Kidney tubule cell (primary cell): ENCODE measurements at regions not wholly inside any gene's neighbourhood (a gene's known extent, or its start where the extent isn't known, plus 50 kb on each side); places are given as distances from the start of the nearest gene placed in this dataset.

Experiments used
- DNase-seq: peaks from one replicate; pipeline ENCODE4 v3.0.0-alpha.2; 2018; ENCODE audit warnings: low spot score

GRCh38 chr20:39145921-39146320, 183.8 kb downstream of the DHX35 start:
- DNase-seq: no peak

DNA sequence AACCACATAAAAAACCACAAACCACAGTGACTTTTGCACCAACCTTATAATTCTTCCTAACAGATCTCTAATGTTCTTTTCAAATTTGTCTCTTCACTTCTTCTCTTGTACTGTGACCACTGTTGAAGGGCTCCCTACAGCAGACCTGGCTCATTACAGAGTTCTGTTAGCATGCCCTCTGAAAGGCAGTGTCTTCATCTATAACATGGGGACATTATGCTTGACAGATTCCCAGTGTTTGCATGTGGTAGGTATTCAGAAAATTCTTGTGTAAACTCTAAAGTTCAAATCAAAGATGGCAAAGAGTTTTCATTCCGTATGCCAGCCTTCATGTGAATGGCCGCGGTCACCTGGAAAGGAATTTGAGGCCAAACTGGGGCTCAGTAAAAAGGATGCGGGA, 182.6 kb downstream of the DHX35 start:
- no peak for DNase-seq

- no peak for DNase-seq
Observed at GRCh38 chr20:39142407-39143096, 180.4 kb downstream of the DHX35 start.

DNA sequence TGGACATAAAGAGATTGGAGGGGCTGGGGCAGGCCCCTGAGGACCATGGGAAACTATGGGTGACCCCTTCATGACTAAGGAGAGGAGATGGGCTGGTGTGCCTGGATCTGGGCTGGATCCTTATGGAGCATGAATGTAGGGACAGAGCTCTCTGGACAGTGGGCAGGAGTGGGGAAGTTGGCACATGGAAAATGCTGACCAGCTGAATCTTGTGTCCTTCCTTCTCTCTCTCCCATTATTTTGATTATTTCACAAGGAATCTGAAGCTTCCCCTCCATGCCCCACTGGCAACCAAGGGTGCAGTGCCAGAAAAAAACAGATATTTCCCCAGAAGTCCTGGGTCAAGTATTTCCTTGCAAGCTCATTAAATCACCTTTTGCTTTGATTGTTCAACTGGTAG, 175.2 kb downstream of the DHX35 start:
- no peak for DNase-seq

DNA sequence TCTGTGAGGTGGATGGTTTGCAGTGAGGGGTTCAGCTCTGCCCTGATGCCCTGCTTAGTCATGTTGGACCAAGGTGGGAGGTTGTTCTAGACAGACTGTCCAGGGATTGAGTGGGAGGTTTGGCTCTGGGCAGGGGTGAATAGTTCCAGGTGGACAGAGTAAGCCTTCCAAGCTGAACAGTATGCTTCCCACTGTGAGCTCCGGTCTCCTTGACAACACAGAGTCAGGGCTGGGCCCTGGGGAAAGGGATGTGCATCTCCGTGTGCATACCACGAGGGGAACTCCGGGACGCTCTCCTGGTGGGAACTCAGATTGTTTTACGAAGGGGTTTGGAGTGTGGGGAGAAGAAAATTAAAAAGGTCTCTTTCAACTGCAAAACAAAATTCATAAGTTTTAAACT, 174.7 kb downstream of the DHX35 start:
- no peak for DNase-seq

- DNase-seq: no peak
Observed at GRCh38 chr20:39135885-39136544, 173.9 kb downstream of the DHX35 start.

- DNase-seq: no peak
Observed at GRCh38 chr20:39133201-39133600, 171.1 kb downstream of the DHX35 start.

DNA sequence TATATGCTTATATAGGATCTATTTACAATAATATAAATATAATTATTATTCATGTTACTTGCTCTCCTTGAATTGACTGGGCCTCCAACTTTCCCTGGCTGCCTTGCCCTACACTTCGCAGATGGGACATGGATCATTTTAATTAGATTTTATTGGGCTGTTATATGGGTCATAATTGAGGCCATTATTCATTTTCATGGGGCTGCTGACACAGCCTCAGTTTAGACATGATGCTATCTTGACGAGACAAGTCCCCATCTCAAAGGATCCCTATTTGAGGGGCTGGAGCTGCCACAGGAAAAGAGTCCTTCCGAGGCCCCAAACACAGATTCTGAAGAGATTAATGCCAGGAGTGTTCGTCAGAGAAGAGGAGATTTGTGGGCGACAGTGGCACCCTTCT, 170.4 kb downstream of the DHX35 start:
- DNase-seq: no peak

GRCh38 chr20:39132093-39132492, 169.9 kb downstream of the DHX35 start:
- no peak for DNase-seq

- no peak for DNase-seq
Observed at GRCh38 chr20:39130627-39131026, 168.5 kb downstream of the DHX35 start.

DNA sequence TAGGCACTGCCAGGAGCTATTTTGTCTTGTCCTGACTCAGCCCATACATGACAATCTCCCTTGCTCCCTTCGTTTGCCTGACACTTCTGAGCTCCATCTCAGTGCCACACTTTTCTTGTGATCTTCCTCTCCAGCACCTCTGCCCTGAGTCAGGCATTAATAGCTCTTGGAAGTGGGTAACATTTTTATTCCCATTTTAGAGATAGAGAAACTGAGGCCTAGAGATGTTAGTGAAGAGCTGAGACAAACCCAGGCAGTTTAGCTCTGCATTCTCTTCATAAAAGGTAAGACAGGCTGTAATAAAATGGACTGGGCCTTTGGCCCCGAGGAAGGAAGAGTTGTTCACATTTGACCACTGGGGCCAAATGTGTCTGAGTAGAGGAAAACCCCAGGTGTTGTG, 167.4 kb downstream of the DHX35 start:
- DNase-seq: no peak

GRCh38 chr20:39124064-39124463, 161.9 kb downstream of the DHX35 start:
- peak; percentile 39 for DNase-seq

DNA sequence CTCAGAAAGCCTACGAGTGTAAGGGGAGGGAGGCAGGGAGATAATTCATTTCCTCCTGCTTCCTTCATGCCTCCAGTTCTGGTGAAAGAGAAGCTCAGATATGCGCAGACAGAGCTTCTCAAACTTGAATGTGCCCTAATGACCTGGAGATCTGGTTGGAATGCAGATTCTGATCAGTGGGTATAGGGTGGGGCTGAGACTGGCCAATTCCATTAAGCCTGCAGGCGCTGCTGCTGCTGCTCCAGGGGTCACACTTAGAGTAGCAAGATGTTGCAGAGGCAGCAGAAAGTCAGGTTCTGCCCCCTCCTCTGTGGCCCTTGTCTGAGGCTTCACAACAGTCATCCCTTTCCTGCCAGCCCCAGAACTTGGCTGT, 161.0 kb downstream of the DHX35 start:
- no peak for DNase-seq

DNA sequence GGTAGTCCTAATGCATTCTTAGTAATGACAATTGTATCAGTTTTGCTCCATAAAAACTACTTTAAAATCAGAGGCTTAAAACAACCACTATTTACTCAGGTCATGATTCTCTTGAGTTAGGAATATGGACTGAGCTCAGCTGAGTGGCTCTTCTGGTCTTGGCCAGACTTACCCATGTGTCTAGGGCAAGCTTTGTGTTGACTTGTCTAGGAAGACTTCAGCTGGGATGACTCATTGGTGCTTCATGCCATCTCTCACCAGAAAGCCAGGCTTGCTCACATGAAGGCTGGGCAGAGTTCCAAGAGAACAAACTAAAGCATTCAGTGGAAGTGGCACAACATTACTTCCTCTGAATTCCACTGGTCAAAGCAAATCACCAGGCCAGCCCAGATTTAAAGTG, 155.3 kb downstream of the DHX35 start:
- peak; percentile 96 for DNase-seq

DNA sequence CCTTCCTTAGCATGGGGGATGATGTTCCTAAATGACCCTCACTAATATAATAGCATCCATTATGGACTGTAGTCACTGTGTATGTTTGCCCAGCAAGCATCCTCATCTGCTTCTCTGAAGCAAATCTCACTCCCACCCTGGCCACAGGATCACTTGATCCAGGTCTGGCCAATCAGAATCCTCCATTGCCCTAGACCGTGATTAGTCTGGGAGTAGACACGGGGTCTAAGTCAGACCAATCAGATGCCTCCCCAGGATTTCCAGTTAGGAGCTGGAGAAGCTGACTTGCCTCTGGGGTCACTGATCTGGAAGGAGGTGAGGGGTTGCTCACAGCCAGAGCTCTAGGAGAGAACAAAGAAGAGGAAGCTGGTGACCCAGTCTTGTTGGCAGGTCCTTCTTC, 153.9 kb downstream of the DHX35 start:
- no peak for DNase-seq

- peak; percentile 61 for DNase-seq
Observed at GRCh38 chr20:39112178-39112743, 150.1 kb downstream of the DHX35 start.

DNA sequence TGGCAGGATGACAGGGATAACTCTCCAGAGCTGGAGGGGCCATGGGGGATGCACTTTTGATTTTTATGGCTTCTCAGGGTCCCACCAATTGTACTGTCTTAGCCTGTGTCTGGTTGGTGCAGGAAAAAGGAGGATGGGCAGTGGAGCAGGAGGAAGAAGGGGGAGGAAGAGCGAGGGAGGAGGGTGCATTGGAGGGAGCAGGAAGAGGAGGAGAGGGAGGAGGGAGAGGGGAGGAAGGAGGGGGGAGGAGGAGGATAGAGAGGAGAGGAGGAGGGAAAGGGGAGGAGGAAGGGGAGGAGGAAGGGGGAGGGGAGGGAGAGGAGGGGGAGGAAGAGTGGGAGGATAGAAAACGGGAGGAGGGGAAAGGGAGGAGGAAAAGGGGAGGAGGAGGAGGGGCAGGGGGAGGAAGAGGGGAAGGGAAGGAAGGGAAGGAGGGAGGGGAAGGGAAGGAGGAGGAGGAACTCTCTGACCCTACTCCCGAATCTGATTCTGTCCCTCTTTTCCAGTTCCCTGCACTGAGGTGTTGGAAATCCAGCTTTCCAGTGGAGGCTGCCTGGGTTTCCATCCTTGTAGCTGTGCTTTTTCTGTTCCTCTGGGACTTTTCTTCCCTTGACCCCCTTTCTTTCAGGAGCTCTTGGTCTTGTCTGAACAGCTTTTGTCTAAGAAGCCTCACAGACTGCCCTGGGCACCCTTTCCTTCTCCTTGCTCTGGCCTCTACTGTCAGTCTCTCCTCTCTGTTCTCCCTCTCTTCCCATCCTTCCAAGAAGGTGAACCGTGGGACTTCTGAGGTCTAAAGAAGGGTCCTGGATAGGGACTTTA, 149.4 kb downstream of the DHX35 start:
- DNase-seq: no peak

DNA sequence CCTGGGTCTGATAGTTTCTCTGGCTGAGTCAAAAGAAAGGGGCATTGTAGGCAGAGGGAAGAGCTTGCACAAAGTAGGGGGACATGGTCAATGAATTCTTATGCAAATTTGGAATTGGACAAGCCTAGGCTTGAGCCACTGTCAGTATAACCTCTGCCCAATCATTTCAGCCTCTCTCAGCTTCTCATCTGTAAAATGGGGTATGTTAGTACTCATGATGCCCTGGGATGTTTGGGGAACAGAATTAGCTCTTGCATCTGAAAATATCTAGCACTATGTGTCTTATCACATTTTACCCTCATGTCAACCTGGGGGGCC, 148.6 kb downstream of the DHX35 start:
- no peak for DNase-seq

- DNase-seq: peak; percentile 5
Observed at GRCh38 chr20:39109933-39110818, 148.0 kb downstream of the DHX35 start.

DNA sequence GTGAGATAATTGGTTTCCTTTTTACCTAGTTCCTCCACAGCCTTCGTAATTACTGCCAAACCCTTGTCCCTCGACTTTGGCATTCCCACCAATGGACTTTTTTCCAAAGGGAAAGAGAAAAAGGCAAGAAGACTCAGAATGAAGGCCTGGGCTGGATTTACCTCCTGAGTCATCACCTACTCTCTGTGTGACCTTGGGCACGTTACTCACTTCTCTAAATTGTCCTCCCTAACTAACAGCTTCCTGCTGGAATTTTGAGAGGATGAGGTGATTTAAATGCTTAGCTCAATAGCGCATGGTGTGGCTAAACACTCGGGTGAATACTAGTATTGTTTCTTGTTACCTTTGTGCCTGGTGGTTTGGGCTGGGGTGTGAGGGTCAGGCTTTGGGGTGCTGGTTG, 146.6 kb downstream of the DHX35 start:
- DNase-seq: peak; percentile 82

GRCh38 chr20:39107741-39108140, 145.6 kb downstream of the DHX35 start:
- DNase-seq: peak; percentile 41

GRCh38 chr20:39106791-39107190, 144.6 kb downstream of the DHX35 start:
- DNase-seq: no peak
